ENCODE measurements at regions not wholly inside any gene's neighbourhood (a gene's known extent, or its start where the extent isn't known, plus 50 kb on each side); places are given as distances from the start of the nearest gene placed in this dataset.

- no peaks in the 10 kb centered on the region for H3K27me3 ChIP-seq (ENCODE audit: control insufficient read depth, insufficient read depth, low read length)
- H3K4me3 ChIP-seq (ENCODE audit: low read depth, low read length), result no peak overlapping the region
- H3K27ac ChIP-seq (ENCODE audit: low read depth, low read length), result no peak overlapping the region
- H3K4me1 ChIP-seq (ENCODE audit: control insufficient read depth, insufficient read depth, low read length), result peaks cover 47% of the 10 kb centered on the region
- 69% methylated on average over 5 of the region's 8 CpGs for WGBS (ENCODE audit: insufficient coverage)
- DNase-seq (ENCODE audit: low read depth in 4 of 6, low spot score in 6 of 6), result no peak
- H3K9me3 ChIP-seq (ENCODE audit: control insufficient read depth, insufficient read depth, low read length), result peaks cover 1% of the 10 kb centered on the region
- H3K36me3 ChIP-seq (ENCODE audit: control insufficient read depth, insufficient read depth, low read length), result no peaks in the 10 kb centered on the region
These were observed 102.9 kb downstream of the ZFP36L2 start for GRCh38 chr2:43123486-43123885.

- Histone ChIP-seq H3K9me3 (ENCODE audit: control insufficient read depth, insufficient read depth, low read length) (peaks cover 1% of the 10 kb centered on the region), H3K36me3 (ENCODE audit: control insufficient read depth, insufficient read depth, low read length) (no peaks in the 10 kb centered on the region), H3K4me3 (ENCODE audit: low read depth, low read length) (no peak overlapping the region), H3K27ac (ENCODE audit: low read depth, low read length) (no peak overlapping the region), H3K27me3 (ENCODE audit: control insufficient read depth, insufficient read depth, low read length) (no peaks in the 10 kb centered on the region), H3K4me1 (ENCODE audit: control insufficient read depth, insufficient read depth, low read length) (peaks cover 43% of the 10 kb centered on the region)
- 83% methylated on average over 1 of the region's 4 CpGs for WGBS (ENCODE audit: insufficient coverage)
- no peak for DNase-seq (ENCODE audit: low read depth in 4 of 6, low spot score in 6 of 6)
These were observed 103.4 kb downstream of the ZFP36L2 start for GRCh38 chr2:43123028-43123427.

- DNase-seq (ENCODE audit: low read depth in 4 of 6, low spot score in 6 of 6), result no peak
- H3K27ac ChIP-seq (ENCODE audit: low read depth, low read length), result peak overlapping the region; percentile 7
- H3K9me3 ChIP-seq (ENCODE audit: control insufficient read depth, insufficient read depth, low read length), result peaks cover 1% of the 10 kb centered on the region
- H3K36me3 ChIP-seq (ENCODE audit: control insufficient read depth, insufficient read depth, low read length), result no peaks in the 10 kb centered on the region
- no peak overlapping the region for H3K4me3 ChIP-seq (ENCODE audit: low read depth, low read length)
- 76% methylated on average over 3 of the region's 4 CpGs for WGBS (ENCODE audit: insufficient coverage)
- H3K27me3 ChIP-seq (ENCODE audit: control insufficient read depth, insufficient read depth, low read length), result no peaks in the 10 kb centered on the region
- peaks cover 31% of the 10 kb centered on the region for H3K4me1 ChIP-seq (ENCODE audit: control insufficient read depth, insufficient read depth, low read length)
These were observed 104.7 kb downstream of the ZFP36L2 start for GRCh38 chr2:43121580-43122314.

GRCh38 chr2:43119303-43119702 lies 107.1 kb downstream of the ZFP36L2 start:
- 100% methylated on average over 1 of the region's 1 CpG for WGBS (ENCODE audit: insufficient coverage)
- Histone ChIP-seq H3K4me1 (ENCODE audit: control insufficient read depth, insufficient read depth, low read length) (peaks cover 13% of the 10 kb centered on the region), H3K4me3 (ENCODE audit: low read depth, low read length) (no peak overlapping the region), H3K27me3 (ENCODE audit: control insufficient read depth, insufficient read depth, low read length) (no peaks in the 10 kb centered on the region), H3K9me3 (ENCODE audit: control insufficient read depth, insufficient read depth, low read length) (peaks cover 1% of the 10 kb centered on the region), H3K27ac (ENCODE audit: low read depth, low read length) (no peak overlapping the region), H3K36me3 (ENCODE audit: control insufficient read depth, insufficient read depth, low read length) (no peaks in the 10 kb centered on the region)
- DNase-seq (ENCODE audit: low read depth in 4 of 6, low spot score in 6 of 6), result no peak

- peaks cover 1% of the 10 kb centered on the region for H3K9me3 ChIP-seq (ENCODE audit: control insufficient read depth, insufficient read depth, low read length)
- WGBS (ENCODE audit: insufficient coverage), result no CpG with 5 or more reads among the region's 2 CpGs
- H3K4me3 ChIP-seq (ENCODE audit: low read depth, low read length), result no peak overlapping the region
- H3K36me3 ChIP-seq (ENCODE audit: control insufficient read depth, insufficient read depth, low read length), result no peaks in the 10 kb centered on the region
- no peak for DNase-seq (ENCODE audit: low read depth in 4 of 6, low spot score in 6 of 6)
- no peak overlapping the region for H3K27ac ChIP-seq (ENCODE audit: low read depth, low read length)
- peaks cover 13% of the 10 kb centered on the region for H3K4me1 ChIP-seq (ENCODE audit: control insufficient read depth, insufficient read depth, low read length)
- no peaks in the 10 kb centered on the region for H3K27me3 ChIP-seq (ENCODE audit: control insufficient read depth, insufficient read depth, low read length)
These were observed 108.8 kb downstream of the ZFP36L2 start for GRCh38 chr2:43117521-43118143.

- WGBS (ENCODE audit: insufficient coverage), result 62% methylated on average over 2 of the region's 3 CpGs
- peaks cover 15% of the 10 kb centered on the region for H3K4me1 ChIP-seq (ENCODE audit: control insufficient read depth, insufficient read depth, low read length)
- H3K36me3 ChIP-seq (ENCODE audit: control insufficient read depth, insufficient read depth, low read length), result no peaks in the 10 kb centered on the region
- DNase-seq (ENCODE audit: low read depth in 4 of 6, low spot score in 6 of 6), result no peak
- peaks cover 1% of the 10 kb centered on the region for H3K9me3 ChIP-seq (ENCODE audit: control insufficient read depth, insufficient read depth, low read length)
- H3K4me3 ChIP-seq (ENCODE audit: low read depth, low read length), result no peak overlapping the region
- no peaks in the 10 kb centered on the region for H3K27me3 ChIP-seq (ENCODE audit: control insufficient read depth, insufficient read depth, low read length)
- H3K27ac ChIP-seq (ENCODE audit: low read depth, low read length), result no peak overlapping the region
These were observed 109.4 kb downstream of the ZFP36L2 start for GRCh38 chr2:43116988-43117387.

GRCh38 chr2:43115881-43116280 lies 110.5 kb downstream of the ZFP36L2 start:
- WGBS (ENCODE audit: insufficient coverage), result 100% methylated on average over 2 of the region's 5 CpGs
- Histone ChIP-seq H3K27me3 (ENCODE audit: control insufficient read depth, insufficient read depth, low read length) (no peaks in the 10 kb centered on the region), H3K4me3 (ENCODE audit: low read depth, low read length) (no peak overlapping the region), H3K9me3 (ENCODE audit: control insufficient read depth, insufficient read depth, low read length) (peaks cover 1% of the 10 kb centered on the region), H3K4me1 (ENCODE audit: control insufficient read depth, insufficient read depth, low read length) (peaks cover 20% of the 10 kb centered on the region), H3K27ac (ENCODE audit: low read depth, low read length) (no peak overlapping the region), H3K36me3 (ENCODE audit: control insufficient read depth, insufficient read depth, low read length) (no peaks in the 10 kb centered on the region)
- no peak for DNase-seq (ENCODE audit: low read depth in 4 of 6, low spot score in 6 of 6)

GRCh38 chr2:43114210-43114609 lies 112.2 kb downstream of the ZFP36L2 start:
- Histone ChIP-seq H3K9me3 (ENCODE audit: control insufficient read depth, insufficient read depth, low read length) (peaks cover 1% of the 10 kb centered on the region), H3K4me3 (ENCODE audit: low read depth, low read length) (no peak overlapping the region), H3K27ac (ENCODE audit: low read depth, low read length) (peak overlapping the region; percentile 70), H3K27me3 (ENCODE audit: control insufficient read depth, insufficient read depth, low read length) (no peaks in the 10 kb centered on the region), H3K36me3 (ENCODE audit: control insufficient read depth, insufficient read depth, low read length) (no peaks in the 10 kb centered on the region), H3K4me1 (ENCODE audit: control insufficient read depth, insufficient read depth, low read length) (peaks cover 34% of the 10 kb centered on the region)
- peak in 1 of 6 donors; percentile 11 for DNase-seq (ENCODE audit: low read depth in 4 of 6, low spot score in 6 of 6)

- WGBS (ENCODE audit: insufficient coverage), result 93% methylated on average over 5 of the region's 7 CpGs
- H3K27ac ChIP-seq (ENCODE audit: low read depth, low read length), result no peak overlapping the region
- no peaks in the 10 kb centered on the region for H3K36me3 ChIP-seq (ENCODE audit: control insufficient read depth, insufficient read depth, low read length)
- H3K9me3 ChIP-seq (ENCODE audit: control insufficient read depth, insufficient read depth, low read length), result no peaks in the 10 kb centered on the region
- no peaks in the 10 kb centered on the region for H3K27me3 ChIP-seq (ENCODE audit: control insufficient read depth, insufficient read depth, low read length)
- H3K4me1 ChIP-seq (ENCODE audit: control insufficient read depth, insufficient read depth, low read length), result peaks cover 52% of the 10 kb centered on the region
- H3K4me3 ChIP-seq (ENCODE audit: low read depth, low read length), result no peak overlapping the region
- DNase-seq (ENCODE audit: low read depth in 4 of 6, low spot score in 6 of 6), result no peak
These were observed 114.4 kb downstream of the ZFP36L2 start for GRCh38 chr2:43111788-43112554.

All from spinal cord (tissue), 9 donors.